Right lobe of liver (tissue), 4 donors: ENCODE measurements at regions not wholly inside any gene's neighbourhood (a gene's known extent, or its start where the extent isn't known, plus 50 kb on each side); places are given as distances from the start of the nearest gene placed in this dataset.

Source experiments
- CTCF ChIP-seq, 4 donors: fragments of 200-600 bp in 3 of 4; fragments of 450-650 bp in 1 of 4; IDR thresholded peaks; one replicate each; pipeline versions ENCODE4 v1.5.1 to v1.8.0; 2016 to 2022; ENCODE audit warnings: antibody characterized with exemption in 4 of 4, mild to moderate bottlenecking in 2 of 4
- POLR2A ChIP-seq: fragments of 450-650 bp; IDR thresholded peaks from one replicate; pipeline ENCODE4 v1.6.1; 2017; ENCODE audit warnings: antibody characterized with exemption, mild to moderate bottlenecking
- donor health status: DM: no; HTN: no; CAD: no.
- donor health status: DM: no; HTN: no; CAD: no.
- donor health status: DM: no; HTN: yes; CAD: no.

GRCh38 chr11:37972691-37973090, 1374.7 kb upstream of the RAG2 start:
- TF ChIP-seq CTCF (IDR thresholded peaks at IDR 0.05) = no peak
- no peak for TF ChIP-seq POLR2A
